GM12874 (cell line): ENCODE measurements at regions not wholly inside any gene's neighbourhood (a gene's known extent, or its start where the extent isn't known, plus 50 kb on each side); places are given as distances from the start of the nearest gene placed in this dataset.

Experiments
- TF ChIP-seq, protein P1 (sequence below): IDR thresholded peaks from 2 replicates; pipeline ENCODE4 v1.5.1; 2011; ENCODE audit warnings: low read depth, mild to moderate bottlenecking, control low read depth, low read length, moderate library complexity; ENCODE audit not compliant: insufficient read depth

DNA sequence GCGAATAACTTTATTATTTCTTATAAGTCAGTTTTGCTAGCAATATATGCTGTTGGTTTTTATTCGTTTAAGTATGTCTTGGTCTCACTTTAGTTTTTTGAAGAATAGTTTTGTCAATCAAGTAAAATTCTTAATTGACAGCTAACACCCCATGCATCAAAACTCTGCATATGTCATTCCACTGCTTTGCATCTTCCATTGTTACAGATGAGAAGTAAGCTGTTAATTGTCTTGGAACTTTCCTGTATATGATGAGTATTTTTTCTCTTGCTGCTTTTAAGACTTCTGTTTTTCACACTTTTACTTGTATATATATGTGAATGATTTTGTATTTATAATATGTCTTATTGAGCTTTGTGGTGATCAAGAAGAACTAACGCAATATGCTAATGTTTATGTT lies 1048.4 kb downstream of the CNTNAP5 start:
- TF ChIP-seq, protein P1, sequence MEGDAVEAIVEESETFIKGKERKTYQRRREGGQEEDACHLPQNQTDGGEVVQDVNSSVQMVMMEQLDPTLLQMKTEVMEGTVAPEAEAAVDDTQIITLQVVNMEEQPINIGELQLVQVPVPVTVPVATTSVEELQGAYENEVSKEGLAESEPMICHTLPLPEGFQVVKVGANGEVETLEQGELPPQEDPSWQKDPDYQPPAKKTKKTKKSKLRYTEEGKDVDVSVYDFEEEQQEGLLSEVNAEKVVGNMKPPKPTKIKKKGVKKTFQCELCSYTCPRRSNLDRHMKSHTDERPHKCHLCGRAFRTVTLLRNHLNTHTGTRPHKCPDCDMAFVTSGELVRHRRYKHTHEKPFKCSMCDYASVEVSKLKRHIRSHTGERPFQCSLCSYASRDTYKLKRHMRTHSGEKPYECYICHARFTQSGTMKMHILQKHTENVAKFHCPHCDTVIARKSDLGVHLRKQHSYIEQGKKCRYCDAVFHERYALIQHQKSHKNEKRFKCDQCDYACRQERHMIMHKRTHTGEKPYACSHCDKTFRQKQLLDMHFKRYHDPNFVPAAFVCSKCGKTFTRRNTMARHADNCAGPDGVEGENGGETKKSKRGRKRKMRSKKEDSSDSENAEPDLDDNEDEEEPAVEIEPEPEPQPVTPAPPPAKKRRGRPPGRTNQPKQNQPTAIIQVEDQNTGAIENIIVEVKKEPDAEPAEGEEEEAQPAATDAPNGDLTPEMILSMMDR = no peak

DNA sequence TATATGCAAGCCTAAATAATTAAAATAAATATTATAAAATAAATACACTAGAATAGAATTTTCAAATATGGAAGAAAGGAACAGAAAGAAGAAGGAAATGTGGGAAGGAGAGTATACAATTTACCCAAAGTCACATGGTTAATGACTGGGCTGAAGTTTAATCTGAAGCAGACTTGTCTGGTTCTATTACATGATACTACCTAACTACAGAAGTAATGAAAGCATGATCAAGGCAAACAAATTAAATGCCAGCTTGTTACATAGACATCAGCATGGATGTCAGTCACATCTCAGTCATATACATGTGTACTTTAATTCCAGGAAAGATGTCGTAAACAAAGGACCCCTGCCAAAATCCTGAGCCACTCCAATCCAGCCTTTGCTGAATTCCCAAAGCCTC lies 1060.8 kb downstream of the CNTNAP5 start:
- TF ChIP-seq, protein P1 = no peak

DNA sequence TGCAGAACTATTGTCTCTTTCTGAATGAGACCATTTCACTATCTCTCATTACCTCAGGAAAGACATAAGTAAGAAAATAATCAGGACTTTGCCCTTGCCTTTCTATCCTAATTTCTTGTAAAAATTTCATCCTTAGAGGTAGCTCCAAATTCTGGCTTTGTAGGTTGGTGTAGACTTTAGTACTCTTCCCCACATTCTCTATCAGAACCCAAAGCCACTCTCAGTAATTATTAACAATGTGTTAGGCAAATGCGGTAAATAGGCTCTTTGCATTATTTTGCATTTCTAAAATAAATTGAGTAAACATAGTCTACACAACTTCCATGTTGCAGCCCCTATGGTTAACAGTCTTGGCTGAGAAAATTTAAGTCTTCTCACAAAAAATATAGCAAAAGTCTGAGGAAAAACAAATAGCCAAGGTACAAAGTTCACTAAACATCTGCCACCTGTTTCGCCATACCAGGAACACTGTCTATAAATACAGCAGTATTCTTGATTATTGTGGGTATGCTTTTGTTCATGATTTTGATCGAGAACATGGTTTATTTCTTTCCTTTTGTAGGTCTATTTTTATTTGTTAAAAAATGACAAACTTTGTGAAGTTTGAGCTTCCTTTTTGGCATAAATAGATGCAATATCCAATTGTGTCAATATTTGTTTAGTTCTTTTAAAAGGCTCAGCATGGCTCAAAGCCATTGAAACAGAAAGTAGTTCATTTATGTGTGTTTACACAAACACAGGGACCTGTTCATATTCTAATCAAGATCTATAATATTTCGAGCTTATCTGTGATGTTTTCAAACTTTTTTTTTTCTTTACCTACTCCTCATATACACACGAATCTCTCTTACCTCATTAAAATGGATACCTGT lies 1061.5 kb downstream of the CNTNAP5 start:
- TF ChIP-seq, protein P1 = no peak

DNA sequence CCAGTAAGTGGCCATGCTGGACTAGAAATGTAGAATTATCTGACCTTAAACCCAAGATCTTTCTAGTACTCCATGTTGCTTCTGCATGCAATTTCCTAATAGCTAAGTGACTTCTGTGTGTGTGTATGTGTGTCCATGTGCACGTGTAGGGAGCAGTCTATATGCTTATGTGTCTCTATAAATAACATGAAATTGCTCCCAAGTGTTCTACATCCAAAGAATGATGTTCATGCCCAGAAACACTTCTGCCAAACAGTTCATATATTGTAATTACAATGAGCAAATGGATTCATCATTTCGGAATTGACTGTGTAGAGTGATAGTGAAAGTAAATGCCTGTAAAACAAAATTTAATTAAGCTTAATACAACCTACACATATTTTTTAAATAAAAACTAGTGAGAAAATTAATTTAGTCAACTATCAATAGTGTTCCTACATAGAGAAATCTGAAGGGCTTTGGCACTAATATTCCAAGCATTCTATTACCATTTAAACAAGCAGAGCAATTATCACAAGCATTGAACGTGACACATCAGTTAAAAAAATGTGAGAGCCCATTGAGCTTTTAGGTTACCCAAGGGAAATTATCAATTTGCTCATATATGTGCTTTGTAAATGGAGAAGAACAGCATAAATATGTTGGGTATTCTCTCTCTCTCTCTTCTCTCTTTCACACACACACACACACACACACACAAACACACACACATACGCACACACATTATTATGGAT lies 1067.4 kb downstream of the CNTNAP5 start:
- TF ChIP-seq, protein P1 = no peak

GRCh38 chr2:125095826-125096225 lies 1070.7 kb downstream of the CNTNAP5 start:
- TF ChIP-seq, protein P1 = no peak

- TF ChIP-seq, protein P1 = no peak
Observed at GRCh38 chr2:125106710-125107109, 1081.6 kb downstream of the CNTNAP5 start.

DNA sequence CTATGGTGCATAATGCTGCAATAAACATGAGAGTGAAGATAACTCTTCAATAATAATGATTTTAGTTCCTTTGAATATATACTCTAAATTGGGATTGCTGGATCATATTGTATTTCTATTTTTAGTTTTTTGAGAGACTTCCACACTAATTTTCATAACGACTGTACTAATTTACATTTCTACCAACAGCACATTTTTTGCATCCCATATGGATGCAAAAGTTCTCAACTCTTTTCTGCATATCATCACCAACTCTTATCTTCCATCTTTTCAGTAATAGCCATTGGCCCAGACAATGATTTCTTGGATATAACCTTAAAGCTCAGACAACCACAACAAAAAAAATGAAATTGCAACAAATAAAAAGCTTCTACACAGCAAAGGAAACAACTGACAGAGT lies 1082.4 kb downstream of the CNTNAP5 start:
- TF ChIP-seq, protein P1 = no peak
